ENCODE measurements at regions not wholly inside any gene's neighbourhood (a gene's known extent, or its start where the extent isn't known, plus 50 kb on each side); places are given as distances from the start of the nearest gene placed in this dataset.

DNA sequence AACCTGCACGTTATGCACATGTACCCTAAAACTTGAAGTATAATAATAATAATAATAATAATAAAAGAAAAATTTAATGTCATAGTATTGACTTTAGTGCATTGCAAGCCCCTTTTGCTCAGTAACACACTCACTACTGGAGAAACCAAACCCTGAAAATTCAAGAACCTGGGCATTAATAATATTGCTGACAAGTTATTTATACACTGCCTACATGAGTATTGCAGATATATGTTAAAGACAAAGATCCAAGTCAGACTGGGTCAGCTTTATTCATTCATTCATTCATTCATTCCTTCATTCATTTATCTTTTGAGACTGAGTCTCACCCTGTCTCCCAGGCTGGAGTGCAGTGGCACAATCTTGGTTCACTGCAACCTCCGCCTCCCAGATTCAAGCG, 1711.2 kb downstream of the TP53TG3F start:
- Histone ChIP-seq H3K36me3 (no peaks in the 10 kb centered on the region), H3K9me3 (no peaks in the 10 kb centered on the region), H3K27ac (no peak overlapping the region), H3K4me1 (no peaks in the 10 kb centered on the region), H3K27me3 (no peaks in the 10 kb centered on the region), H3K4me3 (no peak overlapping the region)
- 65% methylated on average over 3 of the region's 3 CpGs for WGBS (ENCODE audit: insufficient coverage, low coverage, low lambda C conversion rate, missing lambda C conversion rate)
- no peak for DNase-seq
- TF ChIP-seq, protein P1, sequence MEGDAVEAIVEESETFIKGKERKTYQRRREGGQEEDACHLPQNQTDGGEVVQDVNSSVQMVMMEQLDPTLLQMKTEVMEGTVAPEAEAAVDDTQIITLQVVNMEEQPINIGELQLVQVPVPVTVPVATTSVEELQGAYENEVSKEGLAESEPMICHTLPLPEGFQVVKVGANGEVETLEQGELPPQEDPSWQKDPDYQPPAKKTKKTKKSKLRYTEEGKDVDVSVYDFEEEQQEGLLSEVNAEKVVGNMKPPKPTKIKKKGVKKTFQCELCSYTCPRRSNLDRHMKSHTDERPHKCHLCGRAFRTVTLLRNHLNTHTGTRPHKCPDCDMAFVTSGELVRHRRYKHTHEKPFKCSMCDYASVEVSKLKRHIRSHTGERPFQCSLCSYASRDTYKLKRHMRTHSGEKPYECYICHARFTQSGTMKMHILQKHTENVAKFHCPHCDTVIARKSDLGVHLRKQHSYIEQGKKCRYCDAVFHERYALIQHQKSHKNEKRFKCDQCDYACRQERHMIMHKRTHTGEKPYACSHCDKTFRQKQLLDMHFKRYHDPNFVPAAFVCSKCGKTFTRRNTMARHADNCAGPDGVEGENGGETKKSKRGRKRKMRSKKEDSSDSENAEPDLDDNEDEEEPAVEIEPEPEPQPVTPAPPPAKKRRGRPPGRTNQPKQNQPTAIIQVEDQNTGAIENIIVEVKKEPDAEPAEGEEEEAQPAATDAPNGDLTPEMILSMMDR (IDR thresholded peaks at IDR 0.05): no peak
- no peak for TF ChIP-seq POLR2A (IDR thresholded peaks at IDR 0.05)
- intact Hi-C loops (cut with DNase I): loop anchor here in 1 of 2 donors (10.0 kb wide), 1 partner anchor 46 kb away; no protein-coding TSS in a partner anchor
- no peak for ATAC-seq

DNA sequence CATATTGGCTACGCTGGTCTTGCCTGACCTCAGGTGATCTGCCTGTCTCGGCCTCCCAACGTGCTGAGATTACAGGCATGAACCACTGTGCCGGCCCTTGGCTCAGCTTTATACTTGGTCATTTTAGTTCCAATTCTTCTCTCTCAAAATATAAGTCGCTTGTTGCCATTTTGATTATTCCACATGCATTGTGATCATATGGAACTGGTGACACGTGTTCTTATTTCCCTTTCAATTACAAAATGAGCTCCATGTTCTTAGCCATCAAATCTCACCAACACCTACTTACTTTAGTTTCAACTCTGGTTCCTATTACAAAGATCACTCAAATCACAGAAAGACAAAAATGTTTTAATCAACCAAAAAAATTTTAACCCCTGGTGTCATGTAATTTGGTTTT, 1711.7 kb downstream of the TP53TG3F start:
- ATAC-seq (no peak), DNase-seq (no peak)
- TF ChIP-seq, protein P1 (IDR thresholded peaks at IDR 0.05): no peak
- TF ChIP-seq POLR2A (IDR thresholded peaks at IDR 0.05): no peak
- no peaks in the 10 kb centered on the region for H3K4me1 ChIP-seq
- H3K9me3 ChIP-seq: no peaks in the 10 kb centered on the region
- no peak overlapping the region for H3K4me3 ChIP-seq
- intact Hi-C loops (cut with DNase I): loop anchor here in 1 of 2 donors (10.0 kb wide), 1 partner anchor 46 kb away; no protein-coding TSS in a partner anchor
- 60% methylated on average over 6 of the region's 6 CpGs for WGBS (ENCODE audit: insufficient coverage, low coverage, low lambda C conversion rate, missing lambda C conversion rate)
- H3K27ac ChIP-seq: no peak overlapping the region
- no peaks in the 10 kb centered on the region for H3K36me3 ChIP-seq
- no peaks in the 10 kb centered on the region for H3K27me3 ChIP-seq

DNA sequence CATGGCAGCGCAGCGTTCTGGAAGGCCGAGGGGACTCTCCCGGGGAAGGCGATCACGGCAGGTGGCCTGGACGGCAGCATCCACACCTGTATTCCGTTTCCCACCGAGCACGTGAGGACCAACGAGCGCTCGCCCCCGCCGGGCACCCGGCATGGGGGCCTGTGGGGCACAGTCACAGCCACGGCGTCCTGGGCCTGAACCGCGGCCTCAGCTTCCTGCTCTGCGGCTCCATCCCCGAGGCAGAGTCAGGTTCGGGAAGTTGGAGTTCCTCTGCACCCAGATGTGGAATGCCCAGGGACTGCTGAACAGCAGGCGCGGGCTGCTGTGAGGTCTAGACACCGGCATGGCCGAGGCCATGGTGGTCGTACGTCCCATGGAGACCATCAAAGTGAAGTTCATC, 1713.9 kb downstream of the TP53TG3F start:
- H3K4me1 ChIP-seq: no peaks in the 10 kb centered on the region
- H3K27me3 ChIP-seq: no peaks in the 10 kb centered on the region
- no peak overlapping the region for H3K27ac ChIP-seq
- TF ChIP-seq, protein P1 (IDR thresholded peaks at IDR 0.05): no peak
- no peak for TF ChIP-seq POLR2A (IDR thresholded peaks at IDR 0.05)
- 90% methylated on average over 4 of the region's 29 CpGs for WGBS (ENCODE audit: insufficient coverage, low coverage, low lambda C conversion rate, missing lambda C conversion rate)
- H3K4me3 ChIP-seq: no peak overlapping the region
- DNase-seq (peak in 1 of 3 donors; percentile 18), ATAC-seq (peak in 1 of 4 donors; percentile 21)
- H3K9me3 ChIP-seq: no peaks in the 10 kb centered on the region
- no peaks in the 10 kb centered on the region for H3K36me3 ChIP-seq
- intact Hi-C loops (cut with DNase I): loop anchor here in 1 of 2 donors (10.0 kb wide), 1 partner anchor 48 kb away; no protein-coding TSS in a partner anchor

DNA sequence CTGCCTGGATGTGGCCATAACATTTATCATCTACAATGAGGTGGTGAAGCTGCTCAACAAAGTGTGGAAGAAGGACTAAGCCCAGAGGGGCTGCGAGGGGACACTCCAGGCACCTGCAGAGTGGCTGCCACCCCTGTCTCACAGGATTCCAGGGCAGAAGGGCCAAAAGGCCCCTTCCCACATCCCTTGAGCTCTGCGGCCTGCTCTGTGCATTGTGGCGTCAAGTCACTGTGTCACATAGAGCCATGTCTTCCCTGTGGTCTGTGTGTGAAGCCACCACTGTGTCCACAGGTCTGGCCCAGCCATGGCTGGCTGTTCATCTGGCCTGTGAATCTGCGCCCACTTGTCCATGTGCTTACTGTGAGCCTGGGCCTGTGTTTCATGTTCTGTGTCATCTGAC, 1714.6 kb downstream of the TP53TG3F start:
- Histone ChIP-seq H3K36me3 (no peaks in the 10 kb centered on the region), H3K27ac (no peak overlapping the region), H3K9me3 (no peaks in the 10 kb centered on the region), H3K4me3 (no peak overlapping the region), H3K27me3 (no peaks in the 10 kb centered on the region), H3K4me1 (no peaks in the 10 kb centered on the region)
- TF ChIP-seq, protein P1 (IDR thresholded peaks at IDR 0.05): no peak
- no peak for TF ChIP-seq POLR2A (IDR thresholded peaks at IDR 0.05)
- DNase-seq (no peak), ATAC-seq (no peak)
- intact Hi-C loops (cut with DNase I): loop anchor here in 1 of 2 donors (10.0 kb wide), 1 partner anchor 49 kb away; no protein-coding TSS in a partner anchor
- 100% methylated on average over 1 of the region's 4 CpGs for WGBS (ENCODE audit: insufficient coverage, low coverage, low lambda C conversion rate, missing lambda C conversion rate)

All from right lobe of liver (tissue), 6 donors.